HTR-8/SVneo (cell line): ENCODE measurements at regions not wholly inside any gene's neighbourhood (a gene's known extent, or its start where the extent isn't known, plus 50 kb on each side); places are given as distances from the start of the nearest gene placed in this dataset.
A peak's percentile ranks its signal among the peaks of the same experiment; 100 is the strongest.

Experiments
- DNase-seq: peaks from one replicate; pipeline ENCODE4 v3.0.0; 2011; ENCODE audit warnings: low spot score, mixed read lengths; ENCODE audit not compliant: insufficient read length
- FAIRE-seq: peaks from 2 replicates; lab custom pipeline; 2011; peaks lifted over from hg19 to GRCh38; lab: Jason Lieb, UNC

DNA sequence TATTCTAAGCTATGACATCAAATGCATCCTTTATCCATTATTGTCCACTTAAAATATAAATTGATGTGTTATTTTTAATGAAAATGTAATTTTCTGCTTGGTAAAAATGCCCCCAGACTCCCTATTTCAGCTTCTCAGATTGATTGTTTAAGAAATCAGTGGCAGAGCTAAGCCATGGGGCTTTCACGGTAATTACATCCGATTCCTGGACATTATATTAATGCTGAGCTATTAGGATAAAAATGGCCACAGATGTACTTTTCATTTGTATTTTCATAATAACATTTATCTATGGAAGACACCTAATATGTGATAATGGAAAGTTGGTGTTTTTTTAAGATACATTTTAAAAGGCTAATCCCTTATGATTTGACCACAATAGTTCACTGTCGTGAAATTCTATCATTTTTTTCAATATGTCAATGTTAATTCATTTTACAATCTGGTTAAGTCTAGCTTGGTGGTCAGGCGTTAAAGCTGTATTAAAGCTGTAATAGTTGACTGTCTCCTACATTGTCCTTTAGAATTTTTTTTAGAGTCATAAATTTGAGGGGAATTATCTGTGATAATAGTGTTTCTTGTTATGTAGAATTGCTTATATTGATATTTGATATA is 229.0 kb upstream of the UBE2E3 start:
- FAIRE-seq (no peak), DNase-seq (no peak)

DNA sequence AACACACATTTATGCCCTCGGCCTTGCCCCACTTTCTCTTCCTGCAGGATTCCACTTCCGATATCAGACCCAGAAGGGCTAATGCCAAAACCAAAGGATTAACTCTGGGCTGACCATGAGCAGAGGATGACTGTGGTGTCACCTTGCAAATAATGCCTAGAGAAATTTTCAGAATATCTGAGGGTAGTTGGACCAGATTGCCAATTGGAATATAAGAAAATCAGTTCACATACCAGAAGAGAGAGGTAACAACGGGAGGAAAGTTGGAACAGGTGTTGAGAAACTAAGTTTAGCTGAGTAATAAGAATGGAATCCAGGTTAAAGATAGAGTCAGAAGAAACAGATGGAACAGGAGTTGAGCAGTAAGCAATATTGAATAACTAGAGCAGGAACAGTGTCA is 232.7 kb upstream of the UBE2E3 start:
- FAIRE-seq (no peak), DNase-seq (no peak)

DNA sequence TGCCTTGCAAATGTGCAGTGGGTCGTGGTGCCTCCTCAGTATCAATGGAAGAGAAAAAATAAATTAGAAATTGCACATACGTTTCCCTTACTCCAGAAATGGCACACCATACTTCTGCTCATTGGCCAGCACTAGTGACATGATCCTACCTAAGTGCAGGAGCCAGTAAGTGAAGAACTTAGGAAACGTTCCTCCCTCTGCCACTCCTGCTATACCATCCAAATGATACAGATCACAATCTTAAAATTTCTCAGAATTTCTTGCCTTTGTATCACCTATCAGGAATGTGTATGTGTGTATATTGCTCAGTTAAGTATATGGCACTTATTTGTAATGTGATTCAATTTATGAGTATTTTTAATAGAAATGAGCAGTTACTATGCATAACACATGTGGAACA is 237.0 kb upstream of the UBE2E3 start:
- no peak for FAIRE-seq

DNA sequence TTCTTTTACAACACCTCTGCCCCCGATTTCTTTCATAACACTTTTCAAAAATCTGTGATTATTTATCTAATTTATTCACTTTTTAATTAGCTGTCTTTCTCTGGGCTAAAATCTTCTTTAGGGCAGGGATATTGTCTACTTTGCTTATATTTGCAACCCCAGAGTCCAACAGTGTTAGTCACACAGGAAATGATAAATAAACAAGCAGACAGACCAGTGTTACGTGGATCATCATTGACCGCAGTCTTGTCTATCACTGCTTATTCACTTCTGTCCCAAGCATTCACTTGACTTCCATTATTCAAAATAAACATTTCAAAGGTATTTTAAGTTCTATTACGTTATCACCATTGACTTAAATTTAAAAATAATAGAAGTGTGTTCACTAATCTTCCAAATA is 237.6 kb upstream of the UBE2E3 start:
- peak; percentile 62 for DNase-seq
- FAIRE-seq: peak; percentile 42

More for the DNA sequence above, 237.0 kb upstream of the UBE2E3 start:
- DNase-seq: no peak

DNA sequence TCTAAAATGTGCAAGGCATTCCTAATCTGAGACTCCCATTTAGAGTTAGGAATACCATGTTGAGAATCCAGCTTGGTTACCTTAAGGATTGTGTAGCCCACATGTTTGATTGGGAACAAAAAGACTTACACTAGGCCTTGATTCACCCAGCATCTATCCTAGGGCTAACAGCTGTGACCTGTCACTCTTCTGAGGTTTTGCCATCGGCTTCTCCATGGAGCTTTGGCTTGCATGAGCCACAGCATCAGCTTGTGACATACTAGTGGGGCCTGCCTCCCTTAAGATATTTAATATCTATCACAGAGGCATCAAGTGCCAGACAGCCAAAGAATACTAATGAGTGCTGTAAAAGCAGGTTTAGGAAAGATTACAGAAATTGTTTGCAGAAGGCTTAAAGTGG is 241.3 kb upstream of the UBE2E3 start:
- FAIRE-seq: no peak
- DNase-seq: no peak

DNA sequence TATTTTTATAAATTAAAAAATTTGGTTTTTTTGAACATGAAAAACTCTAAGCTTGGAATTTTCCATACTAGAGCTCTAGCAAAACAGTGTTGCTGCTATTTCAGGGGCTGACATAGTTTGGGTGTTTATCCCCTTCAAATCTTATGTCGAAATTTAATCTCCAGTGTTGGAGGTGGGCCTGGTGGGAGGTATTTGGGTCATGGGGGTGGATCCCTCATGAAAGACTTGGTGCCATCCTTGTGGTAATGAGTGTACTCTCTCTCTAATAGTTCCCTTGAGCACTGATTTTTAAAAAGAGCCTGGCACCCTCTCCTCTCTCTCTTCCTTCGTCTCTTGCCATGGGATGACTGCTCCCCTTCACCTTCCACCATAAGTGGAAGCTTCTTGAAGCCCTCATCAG is 244.6 kb upstream of the UBE2E3 start:
- FAIRE-seq (no peak), DNase-seq (no peak)

DNA sequence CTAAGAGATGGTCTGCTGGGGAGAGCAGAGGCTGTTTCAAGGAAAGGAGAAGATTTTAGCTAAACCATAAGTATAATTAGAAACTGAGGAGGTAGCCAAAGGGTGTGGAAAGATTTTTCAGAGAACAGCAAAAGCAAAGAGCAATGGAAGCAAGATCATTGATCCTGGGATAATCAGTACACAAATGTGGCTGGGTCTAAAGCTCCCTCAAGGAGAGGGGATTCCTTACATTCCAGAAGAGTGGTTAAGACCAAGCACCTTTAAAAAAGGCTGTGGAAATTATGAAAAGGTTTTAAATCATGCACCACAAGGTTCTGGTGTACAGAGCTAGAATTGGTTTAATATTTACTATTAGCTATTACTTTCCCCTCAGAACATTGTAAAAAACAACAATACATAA is 246.0 kb upstream of the UBE2E3 start:
- FAIRE-seq: no peak
- DNase-seq: no peak

DNA sequence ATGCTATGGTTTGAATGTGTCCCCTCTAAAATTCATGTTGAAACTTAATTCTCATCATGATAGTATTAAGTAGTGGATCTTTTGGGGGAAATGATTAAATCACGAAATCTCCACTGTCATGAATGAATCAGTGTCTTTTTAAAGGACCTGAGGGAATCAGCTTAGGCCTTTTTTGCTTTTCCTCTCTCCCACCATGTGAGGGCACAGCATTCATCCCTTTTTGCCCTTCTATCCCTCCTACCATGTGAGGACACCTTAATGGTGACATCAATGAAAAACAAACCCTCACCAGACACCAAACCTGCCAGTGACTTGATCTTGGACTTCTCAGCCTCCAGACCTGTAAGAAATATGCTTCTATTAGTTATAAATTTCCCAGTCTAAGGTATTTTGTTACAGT is 247.1 kb upstream of the UBE2E3 start:
- no peak for FAIRE-seq
- no peak for DNase-seq

DNA sequence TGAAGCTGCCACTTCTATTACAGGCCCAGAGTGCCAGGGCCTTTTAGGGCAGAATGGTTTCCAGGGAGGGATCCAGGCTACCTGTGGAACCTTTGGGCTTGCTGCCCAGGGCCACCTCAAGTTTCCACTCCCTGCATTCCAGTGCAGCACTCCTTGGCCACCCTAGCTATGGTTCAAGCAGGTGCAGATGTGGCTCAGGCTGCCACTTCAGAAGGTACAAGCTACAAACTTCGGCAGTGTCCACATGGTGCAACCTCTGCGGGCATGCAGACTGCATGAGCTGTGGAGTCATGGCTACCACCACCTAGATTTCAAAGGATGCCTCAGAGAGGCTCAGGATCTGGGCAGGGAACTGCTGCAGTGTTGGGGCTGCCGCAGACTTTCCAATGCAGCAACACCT is 248.1 kb upstream of the UBE2E3 start:
- DNase-seq (no peak), FAIRE-seq (no peak)

DNA sequence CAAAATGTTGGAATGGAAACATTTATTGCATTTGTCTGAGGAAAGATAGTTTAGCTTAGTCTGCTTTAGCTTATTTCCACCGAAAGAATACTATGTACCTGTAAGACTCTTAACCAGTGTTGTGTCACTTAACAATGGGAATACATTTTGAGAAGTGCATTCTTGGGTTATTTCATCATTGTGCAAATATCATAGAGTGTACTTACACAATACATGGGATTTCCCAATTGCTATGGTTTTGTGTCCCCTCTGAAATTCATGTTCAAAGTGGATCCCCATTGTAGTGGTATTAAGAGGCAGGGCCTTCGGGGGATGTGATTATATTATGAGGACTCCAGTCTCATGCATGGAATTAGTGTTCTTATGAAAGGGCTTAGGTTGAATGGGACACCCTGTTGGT is 249.4 kb upstream of the UBE2E3 start:
- no peak for FAIRE-seq
- DNase-seq: no peak

DNA sequence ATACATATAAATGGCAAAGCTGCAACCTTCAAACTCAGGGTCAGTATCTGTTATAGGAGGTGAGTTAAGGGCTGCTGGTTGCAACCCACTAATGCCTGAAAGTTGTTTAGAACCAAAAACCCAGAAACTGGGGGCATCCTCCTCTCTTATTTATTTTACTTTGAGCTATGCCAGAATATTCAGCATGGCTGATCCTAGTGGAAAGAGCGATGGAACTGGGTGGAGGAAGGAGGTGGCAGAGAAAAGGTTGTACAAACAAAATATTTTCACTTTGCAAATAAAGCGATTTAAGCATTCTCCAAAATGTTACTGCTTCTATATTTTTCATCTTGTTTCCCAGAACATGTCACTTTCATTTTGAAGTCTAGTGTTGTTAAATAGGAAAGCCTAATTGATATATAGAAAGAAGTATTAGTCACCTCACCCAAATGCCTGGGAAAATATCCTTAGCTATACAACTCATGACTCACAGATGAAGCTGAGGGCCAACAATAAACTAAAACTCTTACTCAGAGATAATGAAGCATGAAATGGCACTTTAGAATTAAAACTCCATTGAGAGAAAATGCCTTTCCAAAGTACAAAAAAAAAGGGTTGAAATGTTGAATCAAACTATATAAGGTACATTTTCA is 251.4 kb upstream of the UBE2E3 start:
- FAIRE-seq (no peak), DNase-seq (peak; percentile 23)

DNA sequence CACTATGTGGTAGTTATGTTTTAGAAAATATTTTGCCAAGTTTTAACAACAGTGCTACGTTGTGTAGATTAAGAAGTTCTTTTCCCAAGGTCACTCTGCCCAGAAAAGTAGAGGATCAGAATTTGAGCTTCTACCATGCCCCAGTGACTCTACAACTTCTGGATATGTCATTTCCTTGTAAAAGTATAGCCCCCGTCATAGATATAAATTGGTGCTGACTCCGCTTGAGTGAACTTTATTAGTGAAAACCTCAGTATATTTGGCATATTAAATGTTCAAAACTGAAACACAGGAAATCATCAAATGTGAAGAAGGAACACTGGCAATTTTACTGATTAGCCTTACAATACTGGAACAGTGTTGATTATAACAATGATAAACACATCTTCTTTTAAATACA is 256.7 kb upstream of the UBE2E3 start:
- FAIRE-seq: no peak

DNA sequence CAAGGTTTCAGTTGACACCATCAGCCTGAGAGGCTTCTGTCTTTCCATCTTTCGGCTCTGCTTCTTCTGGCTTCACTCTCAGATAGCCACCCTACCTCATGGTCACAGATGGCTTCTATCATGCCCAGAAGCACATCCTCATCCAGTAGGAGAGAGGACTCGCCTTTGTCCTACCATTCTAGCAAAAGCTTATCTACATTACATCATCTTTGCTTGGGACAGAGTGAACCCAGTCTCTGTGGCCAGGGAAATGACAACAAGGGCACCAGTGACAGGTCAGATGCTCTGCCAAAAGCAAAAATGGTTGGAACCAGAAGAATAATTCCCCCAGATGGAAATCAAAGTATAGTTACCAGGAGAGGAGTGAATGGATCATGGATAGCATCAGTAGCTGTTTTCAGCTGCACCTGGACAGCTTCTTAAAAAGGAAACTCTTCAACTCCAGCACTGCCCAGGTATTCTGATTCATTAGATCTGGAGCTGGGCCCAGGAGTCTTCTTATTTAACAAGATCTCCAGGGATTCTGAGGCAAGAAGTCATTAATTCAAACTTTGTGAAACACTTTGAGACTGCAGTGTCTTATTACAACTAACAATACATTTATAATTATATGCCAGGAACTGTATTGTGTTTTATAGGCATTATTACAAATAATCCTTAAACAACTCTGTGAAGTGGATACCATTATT is 257.7 kb upstream of the UBE2E3 start:
- FAIRE-seq (no peak), DNase-seq (no peak)

More for the DNA sequence above, 256.7 kb upstream of the UBE2E3 start:
- no peak for DNase-seq

DNA sequence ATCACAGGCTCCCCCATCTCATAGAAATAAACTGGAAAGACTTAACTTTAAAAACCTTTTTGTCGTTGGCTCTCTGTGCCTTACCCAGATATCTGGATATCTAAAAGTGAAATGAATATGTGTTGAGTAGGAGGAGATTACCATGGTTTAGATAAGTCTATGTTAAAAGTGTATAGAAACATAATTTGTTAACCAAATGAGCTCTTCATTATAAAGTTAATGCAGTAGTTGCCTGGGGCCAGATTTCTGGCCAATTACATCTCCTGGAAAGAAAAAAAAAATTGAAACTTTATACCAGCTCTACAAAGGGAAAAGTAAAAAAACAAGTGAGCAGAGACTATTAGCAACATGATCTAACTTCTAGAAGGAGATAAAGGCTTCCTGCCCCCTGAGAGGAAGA is 259.6 kb upstream of the UBE2E3 start:
- FAIRE-seq: no peak
- DNase-seq: no peak

DNA sequence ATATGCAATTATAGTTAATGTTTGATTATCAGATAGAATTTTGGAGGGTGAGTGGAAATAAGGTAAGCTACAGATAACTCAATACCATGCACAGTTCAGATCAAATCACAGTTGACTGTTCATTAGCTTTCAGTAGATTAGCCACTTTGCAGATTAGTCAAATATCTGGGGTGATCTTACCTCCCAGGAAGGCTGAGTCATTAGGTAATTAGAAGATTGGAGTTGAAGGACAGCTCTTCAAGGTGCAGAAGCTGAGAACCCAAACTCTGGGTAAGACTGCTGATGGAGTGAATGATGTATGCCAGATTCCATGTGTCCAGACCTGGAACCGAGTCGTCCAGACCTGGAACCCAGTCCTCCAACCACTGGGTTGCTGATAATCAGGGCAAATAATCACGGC is 262.8 kb upstream of the UBE2E3 start:
- FAIRE-seq: no peak
- DNase-seq: no peak

DNA sequence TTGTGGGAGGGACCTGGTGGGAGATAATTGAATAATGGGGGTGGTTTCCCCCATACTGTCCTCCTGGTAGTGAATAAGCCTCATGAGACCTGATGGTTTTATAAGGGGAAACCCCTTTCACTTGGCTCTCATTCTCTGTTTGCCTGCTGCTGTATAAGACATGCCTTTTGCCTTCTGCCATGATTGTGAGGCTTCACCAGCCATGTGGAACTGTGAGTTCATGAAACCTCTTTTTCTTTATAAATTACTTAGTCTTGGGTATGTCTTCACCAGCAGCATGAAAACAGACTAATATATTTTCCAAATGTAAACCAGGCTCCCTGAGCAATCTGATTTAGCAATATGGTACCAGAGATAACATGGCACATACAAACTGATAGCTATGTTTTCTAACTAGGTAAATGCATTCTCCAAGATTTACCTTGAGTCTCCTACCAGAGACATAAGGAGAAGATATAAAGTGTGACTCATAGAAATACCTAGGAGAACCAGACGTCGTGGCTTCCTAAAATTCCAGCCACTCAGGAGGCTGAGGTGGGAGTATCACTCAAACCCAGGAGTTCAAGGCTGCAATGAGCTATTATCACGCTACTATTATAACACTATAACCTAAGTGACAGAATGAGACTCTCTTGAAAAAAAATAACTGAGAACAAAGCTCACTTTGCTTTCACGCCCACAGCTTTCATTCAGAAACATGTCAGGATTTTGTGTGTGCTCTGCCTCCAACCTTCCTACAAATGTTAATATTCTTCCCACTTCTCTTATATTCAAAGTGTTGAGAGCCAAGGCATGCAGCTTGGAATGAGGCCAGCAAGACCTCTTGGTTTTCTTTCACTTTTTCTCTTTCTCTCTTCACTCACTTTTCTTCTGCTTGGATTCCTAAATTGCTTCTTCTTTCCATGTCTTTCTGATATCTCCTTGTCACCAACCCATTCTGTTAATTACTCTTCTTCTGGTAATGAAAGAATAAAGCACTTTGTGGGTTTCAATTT is 263.9 kb upstream of the UBE2E3 start:
- DNase-seq (no peak), FAIRE-seq (no peak)

DNA sequence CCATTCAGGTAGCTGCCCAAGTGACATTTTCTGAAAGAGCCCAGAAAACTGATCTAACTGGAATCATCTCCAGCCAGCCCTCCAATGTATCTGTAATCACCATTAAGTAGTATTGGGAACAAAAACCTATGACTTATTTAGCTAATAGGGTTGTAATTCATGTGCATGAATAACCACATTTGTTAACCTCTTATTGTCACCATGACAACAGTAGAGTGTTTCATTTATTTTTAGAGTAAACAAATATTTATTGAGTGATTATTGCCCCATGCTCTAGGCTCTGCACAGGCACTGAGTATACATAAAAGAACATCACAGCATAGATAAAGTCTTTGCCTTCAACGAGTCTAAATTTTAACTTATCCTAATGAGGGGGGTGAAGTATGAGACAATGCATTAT is 265.4 kb upstream of the UBE2E3 start:
- DNase-seq (no peak), FAIRE-seq (no peak)

DNA sequence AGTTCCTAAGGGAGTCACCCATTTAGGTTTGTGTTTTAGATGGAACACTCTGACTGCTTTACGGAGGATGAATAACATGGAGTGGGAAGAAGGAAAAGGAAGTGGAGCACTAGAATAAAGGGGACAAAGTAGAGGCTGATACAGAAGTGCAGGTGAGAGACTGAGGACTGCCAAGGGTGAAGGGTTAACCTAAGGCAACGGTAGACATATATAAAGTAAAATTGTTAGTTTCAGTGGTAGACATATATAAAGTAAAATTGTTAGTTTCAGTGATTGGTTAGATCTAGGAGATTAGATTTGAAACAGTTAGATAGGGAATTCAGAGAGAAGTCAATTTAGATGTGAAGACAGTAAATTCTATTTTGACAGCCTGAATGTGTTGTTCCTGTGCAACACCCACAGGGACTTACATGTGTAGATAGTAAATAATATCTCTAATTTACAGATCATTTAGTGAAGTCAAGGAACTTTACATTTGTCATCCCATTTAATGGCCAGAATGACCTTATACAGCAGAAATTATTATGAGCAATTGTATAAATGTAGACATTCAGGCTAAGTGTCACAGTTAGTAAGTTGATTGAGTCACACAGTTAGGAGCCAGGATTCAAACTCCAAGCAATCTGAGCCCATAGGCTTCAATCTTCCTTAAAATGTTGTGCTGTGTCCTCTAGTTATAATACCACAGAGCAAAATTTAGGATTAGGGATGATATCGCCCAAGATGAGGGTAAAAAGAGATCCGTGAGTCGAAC is 270.8 kb upstream of the UBE2E3 start:
- no peak for FAIRE-seq
- no peak for DNase-seq

DNA sequence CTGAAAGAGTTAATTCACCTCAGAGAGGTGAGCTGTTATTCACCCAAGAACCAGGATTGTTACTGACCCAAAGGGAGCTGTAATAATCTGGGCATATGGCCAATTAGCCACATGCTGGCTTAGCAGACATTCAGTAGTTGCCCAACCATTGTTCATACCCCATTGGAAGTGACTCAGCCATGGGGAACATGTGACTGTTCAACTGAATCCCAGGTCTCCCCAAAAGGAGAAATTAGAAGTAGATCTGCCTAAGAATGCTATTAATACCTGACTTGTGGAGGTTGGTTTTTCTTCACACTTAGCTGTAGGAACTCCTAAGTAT is 272.6 kb upstream of the UBE2E3 start:
- FAIRE-seq (no peak), DNase-seq (peak; percentile 28)
